B cell (primary cell): ENCODE measurements at regions not wholly inside any gene's neighbourhood (a gene's known extent, or its start where the extent isn't known, plus 50 kb on each side); places are given as distances from the start of the nearest gene placed in this dataset.

ENCODE experiments used
- ATAC-seq: fragments of 200-7000 bp; cut with Tn5 transposase; one replicate; pipeline ENCODE4 v1.10.0; 2021; ENCODE audit warnings: low read depth, mild to moderate bottlenecking, moderate number of reproducible peaks, moderate library complexity
- CTCF ChIA-PET: fragments of 350-600 bp; sonication (Branson Sonifier 250); formaldehyde crosslinking; loops from one replicate; lab custom pipeline; 2021; ENCODE audit warnings: antibody characterized with exemption, inconsistent platforms; lab: Charles Lee
- POLR2A ChIA-PET: fragments of 350-600 bp; sonication (Branson Sonifier 250); formaldehyde crosslinking; loops from one replicate; lab custom pipeline; 2021; ENCODE audit warnings: antibody characterized with exemption; lab: Charles Lee
- DNase-seq: peaks from one replicate; pipeline ENCODE4 v3.0.0; 2013
- H2AFZ ChIP-seq: 2 replicates; pipeline ENCODE4 v1.6.1; 2012; ENCODE audit warnings: mild to moderate bottlenecking, low read depth, low read length; ENCODE audit not compliant: insufficient read depth, poor library complexity, severe bottlenecking
- H3K27ac ChIP-seq, 2 donors: 1 replicate in 1 of 2; 2 replicates in 1 of 2; pipeline ENCODE4 v1.5.1; 2012 to 2013; ENCODE audit warnings: low read length in 2 of 2, mild to moderate bottlenecking in 2 of 2, moderate library complexity in 1 of 2
- H3K27me3 ChIP-seq, 4 experiments: fragments of 200-600 bp in 1 of 4; sonication (generic) in 1 of 4; replicated peaks in 1 of 4; 1 replicate in 2 of 4; 2 replicates in 2 of 4; pipeline versions ENCODE4 v1.6.1 to v1.7.0; 2013 to 2016; ENCODE audit warnings: low read length in 3 of 4, mild to moderate bottlenecking in 2 of 4, mixed read lengths in 1 of 4, moderate library complexity in 1 of 4; ENCODE audit not compliant: insufficient read depth in 4 of 4, control insufficient read depth in 3 of 4; ENCODE audit errors: control extremely low read depth in 1 of 4
- H3K36me3 ChIP-seq, 2 experiments: replicated peaks in 1 of 2; 1 replicate in 1 of 2; 2 replicates in 1 of 2; pipeline versions ENCODE4 v1.6.1 to v1.7.1; 2013; ENCODE audit warnings: low read length in 1 of 2; ENCODE audit not compliant: insufficient read depth in 2 of 2, control insufficient read depth in 1 of 2; ENCODE audit errors: control extremely low read depth in 1 of 2, extremely low read depth in 1 of 2
- H3K4me1 ChIP-seq, 2 donors: fragments of 200-600 bp in 1 of 2; sonication (generic) in 1 of 2; 1 replicate in 1 of 2; 2 replicates in 1 of 2; pipeline versions ENCODE4 v1.5.1 to v1.6.1; 2013 to 2017; ENCODE audit warnings: low read length in 2 of 2; ENCODE audit not compliant: control insufficient read depth in 2 of 2, insufficient read depth in 2 of 2
- H3K4me2 ChIP-seq: replicated peaks from 2 replicates; pipeline ENCODE3; 2012; ENCODE audit warnings: mild to moderate bottlenecking, low read depth, low read length; ENCODE audit not compliant: poor library complexity, severe bottlenecking
- H3K4me3 ChIP-seq, 5 experiments: fragments of 200-600 bp in 1 of 5; sonication (generic) in 1 of 5; 1 replicate in 3 of 5; 2 replicates in 2 of 5; pipeline versions ENCODE4 v1.5.1 to v1.7.0; 2011 to 2016; ENCODE audit warnings: low read length in 4 of 5, mild to moderate bottlenecking in 4 of 5, low read depth in 2 of 5, control low read depth in 1 of 5, moderate library complexity in 1 of 5; ENCODE audit not compliant: insufficient read depth in 1 of 5; ENCODE audit errors: control extremely low read depth in 1 of 5, extremely low read depth in 1 of 5
- H3K79me2 ChIP-seq: fragments of 200-600 bp; sonication (generic); one replicate; pipeline ENCODE4 v1.6.0; 2016; ENCODE audit warnings: low read length; ENCODE audit not compliant: control insufficient read depth, insufficient read depth
- H3K9ac ChIP-seq: fragments of 200-600 bp; sonication (generic); 2 replicates; pipeline ENCODE4 v1.6.1; 2017; ENCODE audit warnings: mild to moderate bottlenecking, low read length, moderate library complexity
- H3K9me3 ChIP-seq, 3 donors: one replicate each; pipeline versions ENCODE4 v1.6.1 to v1.7.1; 2013; ENCODE audit warnings: low read length in 2 of 3; ENCODE audit not compliant: control insufficient read depth in 2 of 3, insufficient read depth in 1 of 3; ENCODE audit errors: control extremely low read depth in 1 of 3
- H4K20me1 ChIP-seq: 2 replicates; pipeline ENCODE4 v1.6.0; 2012; ENCODE audit warnings: mild to moderate bottlenecking, low read length; ENCODE audit not compliant: insufficient read depth, control insufficient read depth, poor library complexity, severe bottlenecking
- H3K27ac Mint-ChIP-seq: one replicate; pipeline ENCODE4 v1.8.0; 2021; ENCODE audit warnings: mixed read lengths
- H3K27me3 Mint-ChIP-seq: one replicate; pipeline ENCODE4 v1.8.0; 2021; ENCODE audit warnings: mixed read lengths
- H3K4me1 Mint-ChIP-seq: one replicate; pipeline ENCODE4 v1.8.0; 2021; ENCODE audit warnings: mixed read lengths
- H3K4me3 Mint-ChIP-seq: one replicate; pipeline ENCODE4 v1.8.0; 2021; ENCODE audit warnings: mixed read lengths
- H3K9me3 Mint-ChIP-seq: one replicate; pipeline ENCODE4 v1.8.0; 2022; ENCODE audit warnings: mixed read lengths; ENCODE audit not compliant: insufficient read depth
- CTCF ChIP-seq: fragments of 200-600 bp; IDR thresholded peaks from one replicate; pipeline ENCODE4 v1.8.0; 2022; ENCODE audit warnings: antibody characterized with exemption, mild to moderate bottlenecking
- EZH2 ChIP-seq: IDR thresholded peaks from 2 replicates; pipeline ENCODE4 v1.6.1; 2012; ENCODE audit warnings: borderline replicate concordance, low read depth, mild to moderate bottlenecking, moderate library complexity, low read length; ENCODE audit not compliant: insufficient read depth, poor library complexity, severe bottlenecking
- WGBS: methylation state at CpG from one replicate; pipeline ENCODE4 v1.1.5; 2013; ENCODE audit warnings: missing lambda C conversion rate; ENCODE audit not compliant: insufficient coverage; 5-methylcytosine and 5-hydroxymethylcytosine counted together
- intact Hi-C: fragments of 100-400 bp; cut with micrococcal nuclease; formaldehyde crosslinking; loops from one replicate; pipeline ENCODE4 v1.10.0; 2022

GRCh38 chr18:34971313-34971712, 69.9 kb upstream of the MAPRE2 start:
- ChIA-PET CTCF (interaction anchor here (1.0 kb wide), 1 partner anchor 384 kb away, joined by 3 read pairs; no protein-coding TSS in a partner anchor), POLR2A (no interaction called here)
- H3K36me3 ChIP-seq, result no peaks in the 10 kb centered on the region
- H3K9me3 ChIP-seq, result peaks cover 0 to 4% (median 0%) of the 10 kb centered on the region in 3 donors
- H3K4me3 ChIP-seq, result no peak overlapping the region
- no peak overlapping the region for H3K27ac ChIP-seq
- Mint-ChIP-seq H3K4me3 (no peak overlapping the region), H3K27ac (no peak overlapping the region), H3K4me1 (peaks cover 4% of the 10 kb centered on the region), H3K27me3 (peaks cover 41% of the 10 kb centered on the region), H3K9me3 (no peaks in the 10 kb centered on the region)
- no peak for TF ChIP-seq EZH2
- H3K79me2 ChIP-seq, result no peaks in the 10 kb centered on the region
- no peak overlapping the region for H3K9ac ChIP-seq
- H4K20me1 ChIP-seq, result no peaks in the 10 kb centered on the region
- no peak overlapping the region for H3K4me2 ChIP-seq
- H3K4me1 ChIP-seq, result peaks cover 0 to 4% of the 10 kb centered on the region in 2 donors
- DNase-seq (no peak), ATAC-seq (no peak)
- intact Hi-C loops, result loop anchor here (10.0 kb wide), 1 partner anchor 1833 kb away; no protein-coding TSS in a partner anchor
- peaks cover 0 to 20% (median 15%) of the 10 kb centered on the region in 4 experiments for H3K27me3 ChIP-seq
- H2AFZ ChIP-seq, result no peak overlapping the region
- WGBS, result no CpG with 5 or more reads among the region's 1 CpG

- H3K27ac ChIP-seq, result no peak overlapping the region
- 100% methylated on average over 2 of the region's 2 CpGs for whole genome bisulfite sequencing
- H3K79me2 ChIP-seq, result no peaks in the 10 kb centered on the region
- H3K4me3 ChIP-seq, result no peak overlapping the region
- no peak overlapping the region for H3K27ac Mint-ChIP-seq
- no peaks in the 10 kb centered on the region for H4K20me1 ChIP-seq
- H3K4me3 Mint-ChIP-seq, result no peak overlapping the region
- H3K9me3 Mint-ChIP-seq, result no peaks in the 10 kb centered on the region
- H3K4me2 ChIP-seq, result no peak overlapping the region
- H3K4me1 ChIP-seq, result peaks cover under 1 to 11% of the 10 kb centered on the region in 2 donors
- TF ChIP-seq EZH2 (no peak), CTCF (no peak)
- ATAC-seq, result no peak
- intact Hi-C loops, result loop anchor here (10.0 kb wide), 1 partner anchor 1832 kb away; no protein-coding TSS in a partner anchor
- H3K9me3 ChIP-seq, result peaks cover 0 to 4% (median 0%) of the 10 kb centered on the region in 3 donors
- peaks cover 0 to 20% (median 15%) of the 10 kb centered on the region in 4 experiments for H3K27me3 ChIP-seq
- CTCF ChIA-PET, result no interaction called here
- H3K9ac ChIP-seq, result no peak overlapping the region
- DNase-seq, result no peak
- POLR2A ChIA-PET, result no interaction called here
- H3K27me3 Mint-ChIP-seq, result peaks cover 41% of the 10 kb centered on the region
- no peak overlapping the region for H2AFZ ChIP-seq
- peaks cover 10% of the 10 kb centered on the region for H3K4me1 Mint-ChIP-seq
- no peaks in the 10 kb centered on the region for H3K36me3 ChIP-seq
These were observed 68.3 kb upstream of the MAPRE2 start for GRCh38 chr18:34972765-34973414.
